T-helper 1 cell treated with Interleukin-12 subunit alpha and Interleukin-12 subunit beta and Interleukin-4 antibody, amounts not matched to agents 30 ng/mL and 1 ng/mL, for 36 hours (primary cell): ENCODE measurements at regions not wholly inside any gene's neighbourhood (a gene's known extent, or its start where the extent isn't known, plus 50 kb on each side); places are given as distances from the start of the nearest gene placed in this dataset.
"Not testable (repeated sequence)": the region's sequence is repeated elsewhere in the genome, so short reads cannot be mapped to it uniquely, and the experiment has no call there.

Experiments
- intact Hi-C: fragments of 100-400 bp; cut with micrococcal nuclease; formaldehyde crosslinking; loops from one replicate; pipeline ENCODE4 v1.15.1; 2024

DNA sequence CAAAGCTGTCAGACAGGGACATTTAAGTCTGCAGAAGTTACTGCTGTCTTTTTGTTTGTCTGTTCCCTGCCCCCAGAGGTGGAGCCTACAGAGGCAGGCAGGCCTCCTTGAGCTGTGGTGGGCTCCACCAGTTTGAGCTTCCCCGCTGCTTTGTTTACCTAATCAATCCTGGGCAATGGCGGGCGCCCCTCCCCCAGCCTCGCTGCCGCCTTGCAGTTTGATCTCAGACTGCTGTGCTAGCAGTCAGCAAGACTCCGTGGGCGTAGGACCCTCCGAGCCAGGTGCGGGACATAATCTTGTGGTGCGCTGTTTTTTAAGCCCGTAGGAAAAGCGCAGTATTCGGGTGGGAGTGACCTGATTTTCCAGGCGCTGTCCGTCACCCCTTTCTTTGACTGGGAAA, 466.8 kb downstream of the BCKDHB start:
- intact Hi-C loops = not testable (repeated sequence)

DNA sequence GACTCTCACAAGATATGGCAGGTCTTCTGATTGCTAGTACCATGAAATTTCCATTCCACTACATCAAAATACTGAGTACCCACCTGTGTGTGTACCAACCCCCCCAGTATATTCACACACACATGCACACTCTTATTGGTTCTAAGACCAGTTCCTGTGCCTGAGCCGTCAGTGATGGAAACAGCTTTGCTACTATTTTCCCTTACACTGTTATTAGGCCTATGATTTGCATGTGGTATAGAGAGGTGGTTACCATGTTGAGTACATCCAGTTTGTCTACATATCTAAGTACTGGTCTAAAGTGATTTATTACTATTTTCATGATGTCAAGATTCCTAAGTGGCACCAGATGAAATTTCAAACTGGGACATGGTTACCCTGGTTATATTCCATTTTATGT, 459.9 kb downstream of the BCKDHB start:
- intact Hi-C loops = no loop called here

DNA sequence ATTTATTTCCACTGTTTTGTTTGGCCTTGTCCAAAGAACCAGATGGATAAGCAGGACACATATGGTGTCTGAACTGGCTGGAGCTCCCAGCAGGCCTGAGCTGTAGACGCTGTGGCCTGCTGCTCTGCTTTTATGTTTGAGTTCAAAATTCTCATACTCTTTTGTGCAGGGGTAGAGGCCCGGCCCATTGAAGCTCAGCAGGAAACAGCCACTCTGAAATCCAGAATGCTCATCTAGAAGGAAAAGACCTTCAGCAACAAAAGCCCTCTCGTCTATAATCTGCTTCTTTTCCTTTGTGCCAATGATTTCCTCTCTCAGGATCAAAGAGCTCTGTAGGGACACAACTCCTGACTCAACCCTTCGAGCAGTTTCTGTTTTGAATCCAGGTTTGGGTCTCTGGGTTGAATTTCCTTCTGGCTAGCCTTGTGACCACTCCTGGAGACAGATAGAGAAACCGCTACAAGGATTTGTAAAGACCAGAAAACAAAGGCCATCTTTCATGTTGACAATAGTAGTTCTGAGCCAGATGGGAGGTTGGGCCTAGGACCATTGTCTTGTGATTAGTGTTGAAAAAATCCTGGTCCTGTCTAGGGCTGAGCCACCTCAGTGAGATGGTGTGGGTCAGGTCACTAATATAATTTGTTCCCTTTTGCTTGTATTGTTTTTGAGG, 446.7 kb downstream of the BCKDHB start:
- intact Hi-C loops = no loop called here

DNA sequence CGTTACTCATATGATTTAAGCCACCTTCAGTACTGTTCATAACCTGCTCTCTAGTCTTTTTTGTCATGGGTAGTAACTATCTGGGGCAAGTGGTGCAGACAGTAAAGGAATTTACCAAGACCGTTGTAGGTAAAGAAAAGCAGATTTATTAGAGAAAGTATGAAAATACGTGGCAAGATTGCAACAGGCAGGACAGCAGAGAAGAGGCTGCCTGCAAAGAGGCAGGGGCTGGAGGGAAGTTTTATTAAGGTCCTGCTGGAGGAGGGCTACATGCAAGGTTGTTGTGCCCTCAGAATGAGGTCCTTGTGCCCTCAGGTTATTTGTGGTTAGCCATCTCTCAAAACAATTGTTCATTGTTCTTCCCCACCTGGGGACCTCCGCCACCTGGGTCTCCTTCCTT, 444.3 kb downstream of the BCKDHB start:
- intact Hi-C loops = no loop called here

DNA sequence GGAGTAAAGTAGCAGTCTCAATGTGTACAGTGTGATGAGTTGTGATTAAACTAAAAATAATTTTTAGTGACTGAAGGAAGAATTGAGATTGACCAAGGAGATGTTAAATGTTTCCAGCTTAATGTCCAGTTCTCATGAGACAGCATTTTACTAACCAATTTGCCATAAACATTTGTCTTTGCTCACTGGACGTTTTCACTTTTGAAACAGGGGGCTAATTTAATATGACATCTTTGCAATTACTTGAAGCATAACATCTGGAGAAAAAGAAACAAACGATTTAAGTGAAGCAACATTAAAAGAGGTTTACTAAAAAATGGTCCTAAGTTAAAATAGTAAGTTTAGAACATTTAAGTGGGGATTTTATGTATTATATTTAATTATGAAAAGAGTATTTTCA, 443.8 kb downstream of the BCKDHB start:
- intact Hi-C loops = no loop called here

DNA sequence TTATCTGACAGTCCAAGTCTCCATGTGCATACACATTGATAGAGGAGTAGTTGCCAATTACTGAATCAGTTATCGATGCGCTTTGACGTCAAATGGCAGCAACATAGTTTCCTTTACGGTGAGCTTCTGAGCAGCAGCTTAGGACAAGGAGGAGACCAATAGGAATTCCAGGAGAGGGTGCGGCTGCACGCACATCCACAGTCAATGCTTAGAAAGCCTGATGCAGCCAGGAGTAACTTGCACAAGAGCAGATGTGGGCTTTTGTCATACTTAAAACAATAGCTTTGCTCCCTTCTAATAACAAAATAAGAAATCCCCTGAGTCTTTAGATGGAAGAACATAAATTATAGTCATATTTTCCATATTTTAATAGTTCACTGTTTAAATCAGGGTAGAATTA, 442.1 kb downstream of the BCKDHB start:
- intact Hi-C loops = loop anchor here (10.0 kb wide), 1 partner anchor 214 kb away; no protein-coding TSS in a partner anchor

DNA sequence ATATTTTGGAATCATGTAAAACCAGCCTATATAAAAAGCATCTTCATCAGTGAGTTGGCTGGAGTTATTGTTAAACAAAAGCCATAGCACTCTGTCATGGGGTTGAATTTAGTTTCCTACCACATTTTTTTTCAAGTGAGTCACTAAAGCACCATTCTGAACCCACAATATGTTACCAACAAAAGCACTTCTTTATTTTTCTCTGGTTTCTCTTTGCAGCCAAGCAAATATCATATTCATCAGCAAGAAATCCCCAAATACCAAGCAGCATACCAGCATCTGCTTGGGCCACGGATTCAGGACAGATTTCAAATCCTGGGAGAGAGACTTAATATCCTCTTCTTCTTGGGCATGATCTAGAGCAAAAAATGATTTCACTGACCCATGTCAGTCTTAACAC, 441.4 kb downstream of the BCKDHB start:
- intact Hi-C loops = loop anchor here (10.0 kb wide), 1 partner anchor 213 kb away; no protein-coding TSS in a partner anchor

DNA sequence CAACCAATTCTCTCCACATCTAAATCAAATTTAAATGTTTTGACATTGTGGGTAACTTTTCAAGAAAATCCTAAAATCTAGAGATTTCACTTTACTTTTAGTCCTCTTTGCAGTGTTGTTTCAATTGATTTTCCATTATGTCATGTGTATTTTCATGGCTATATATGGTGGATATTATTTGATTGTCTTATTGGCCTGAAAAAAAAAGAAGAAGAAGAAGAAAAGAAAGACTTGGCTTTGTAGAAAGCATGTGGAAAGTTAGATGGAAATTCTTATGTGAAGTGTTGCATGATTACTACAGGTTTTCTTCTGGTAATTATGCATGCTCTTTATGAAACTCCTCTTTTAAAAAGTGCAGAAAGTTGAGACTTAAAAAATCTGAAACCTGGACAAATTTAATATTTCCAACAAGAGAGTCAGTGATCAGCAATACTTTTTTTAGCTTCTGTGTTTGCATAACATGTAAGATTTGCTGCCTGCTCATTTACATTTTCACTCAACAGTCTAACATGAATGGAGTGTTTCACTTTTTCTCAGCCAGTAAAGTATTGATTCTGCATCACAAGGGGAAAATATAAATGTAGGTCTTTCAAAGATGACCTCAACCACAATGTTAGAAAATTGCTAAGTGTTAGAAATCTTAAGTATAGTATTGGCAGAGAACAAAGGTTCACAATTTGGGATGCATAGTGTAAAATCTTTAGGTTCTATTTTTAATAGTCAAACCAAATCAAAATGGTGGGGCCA, 438.7 kb downstream of the BCKDHB start:
- intact Hi-C loops = loop anchor here (5.0 to 10.0 kb wide), 3 partner anchors 210 to 1207 kb away; partner anchors contain the start of genes ELOVL4 and TENT5A

DNA sequence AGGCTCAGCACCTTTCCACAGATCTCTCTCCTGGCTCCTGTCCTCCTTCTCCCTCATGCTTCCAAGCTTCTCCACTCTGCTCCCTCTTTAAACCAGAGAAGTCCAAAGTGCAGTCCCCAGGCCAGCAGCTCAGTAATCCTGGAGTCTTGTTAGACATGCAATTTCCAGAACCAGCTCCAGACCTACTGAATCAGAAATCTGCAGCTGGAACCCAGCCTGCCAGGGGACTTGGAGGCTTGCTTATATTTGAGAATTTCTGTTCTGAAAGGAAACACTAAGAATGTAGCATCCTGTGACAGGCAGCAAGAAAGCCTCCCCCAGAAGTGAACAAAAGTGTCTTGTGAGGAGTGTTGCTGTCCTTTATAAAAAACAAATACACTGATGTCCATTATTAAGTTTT, 438.1 kb downstream of the BCKDHB start:
- intact Hi-C loops = loop anchor here (5.0 to 10.0 kb wide), 3 partner anchors 210 to 1208 kb away; partner anchors contain the start of genes ELOVL4 and TENT5A

DNA sequence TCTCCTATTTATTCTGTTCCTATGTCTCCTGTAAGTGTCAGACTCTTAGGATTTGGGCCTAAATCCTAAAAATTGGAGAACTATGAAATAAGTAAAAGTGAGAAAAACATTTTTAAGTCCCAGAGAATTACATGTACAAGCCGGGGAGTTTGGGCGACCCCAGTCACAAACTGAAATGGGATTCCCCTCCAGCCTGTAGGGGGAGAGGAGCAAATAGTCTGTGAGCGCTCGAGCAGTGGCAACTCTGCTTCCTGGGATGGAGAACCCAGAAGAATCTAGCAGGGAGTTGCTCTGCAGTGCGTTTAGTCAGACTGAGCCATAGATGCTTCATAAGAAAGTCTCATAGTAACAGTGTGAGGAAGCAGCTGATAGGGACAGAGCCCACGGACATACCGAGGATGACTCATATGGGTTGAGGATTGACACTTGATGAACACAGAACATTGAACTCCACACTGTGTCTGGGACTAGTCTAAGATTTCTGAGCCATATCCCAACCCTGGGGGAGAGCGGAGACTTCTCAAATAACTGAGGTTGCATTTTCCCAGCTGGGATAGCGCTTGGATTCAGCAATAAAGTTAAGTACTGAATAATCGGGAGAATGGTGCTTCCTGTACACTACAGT, 437.2 kb downstream of the BCKDHB start:
- intact Hi-C loops = loop anchor here (5.0 to 10.0 kb wide), 3 partner anchors 209 to 1209 kb away; partner anchors contain the start of genes ELOVL4 and TENT5A

DNA sequence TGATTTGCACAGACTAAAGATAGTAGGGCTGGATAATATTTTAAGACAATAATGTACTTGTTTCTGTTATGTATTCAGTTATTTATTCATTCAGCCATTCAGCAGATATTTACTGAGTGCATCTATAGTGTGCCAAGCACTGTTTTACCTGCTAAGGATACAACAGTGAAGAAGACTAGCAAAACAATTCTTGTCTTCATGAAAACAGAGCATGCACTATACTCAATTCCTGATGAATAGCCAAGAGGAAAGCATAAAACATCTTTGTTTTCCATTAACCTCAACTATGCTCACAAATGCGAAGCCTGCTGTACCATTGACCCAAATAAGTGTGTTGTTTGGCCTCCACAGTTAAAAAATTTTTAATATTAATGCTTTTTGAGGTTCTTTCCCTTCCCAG, 436.7 kb downstream of the BCKDHB start:
- intact Hi-C loops = loop anchor here (5.0 to 10.0 kb wide), 3 partner anchors 208 to 1209 kb away; partner anchors contain the start of genes ELOVL4 and TENT5A

DNA sequence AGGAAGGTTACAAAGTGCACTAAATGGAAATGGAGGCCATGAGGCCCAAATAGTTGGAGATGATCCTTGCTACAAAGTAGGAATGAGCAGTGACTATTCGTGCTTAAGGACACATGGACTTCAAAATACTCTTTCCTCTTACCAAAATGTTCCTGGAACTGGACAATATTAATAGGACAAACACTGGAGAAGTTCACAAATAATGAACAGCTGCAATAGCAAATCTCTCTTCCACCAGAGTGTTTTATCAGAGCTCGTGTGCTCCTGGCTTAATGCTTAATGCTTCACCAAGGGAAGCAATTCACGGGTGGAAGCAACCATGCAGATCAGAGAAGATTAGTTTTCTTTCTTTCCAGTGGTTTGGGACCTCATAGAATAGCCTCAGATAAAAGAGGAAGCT, 435.4 kb downstream of the BCKDHB start:
- intact Hi-C loops = loop anchor here (1.0 to 10.0 kb wide), 4 partner anchors 18 to 1210 kb away; partner anchors contain the start of genes ELOVL4 and TENT5A

DNA sequence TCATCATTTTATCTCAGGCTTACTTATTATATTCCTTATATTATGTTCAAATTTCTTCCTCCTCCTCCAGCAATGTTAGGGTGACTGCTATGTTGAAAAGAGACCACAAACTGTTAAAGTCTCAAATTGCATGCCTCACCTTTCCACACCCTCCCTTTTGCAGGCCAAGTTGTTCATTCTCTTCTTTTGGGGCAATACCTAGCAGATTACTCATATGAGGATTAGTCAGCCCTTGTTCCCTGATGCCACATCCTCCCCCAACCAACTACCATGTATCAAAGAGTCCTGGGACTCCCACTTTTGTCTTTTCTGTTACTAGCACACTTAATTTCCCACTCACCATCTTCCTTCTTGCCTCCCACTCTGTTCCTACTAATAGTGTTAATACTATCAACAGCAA, 434.7 kb downstream of the BCKDHB start:
- intact Hi-C loops = loop anchor here (1.0 to 10.0 kb wide), 4 partner anchors 17 to 1211 kb away; partner anchors contain the start of genes ELOVL4 and TENT5A

DNA sequence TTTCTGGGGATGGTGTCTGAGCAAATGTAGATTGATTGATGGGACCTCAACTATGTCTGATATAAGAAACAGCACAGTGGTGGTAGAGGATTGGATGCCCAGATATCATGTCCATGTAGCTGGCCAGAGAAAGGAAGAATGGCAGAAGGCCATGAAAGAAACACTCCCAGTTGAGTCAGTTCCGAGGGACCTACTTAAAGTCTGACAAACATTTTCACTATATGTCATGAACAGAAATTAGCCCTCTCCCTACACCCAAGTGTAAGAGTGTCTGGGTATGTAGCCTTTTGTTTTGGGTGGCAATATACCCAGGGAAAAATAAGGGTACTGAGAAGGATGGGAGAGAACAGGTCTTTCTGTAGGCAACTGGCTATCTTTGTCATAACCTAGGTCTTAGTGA, 434.2 kb downstream of the BCKDHB start:
- intact Hi-C loops = loop anchor here (1.0 to 10.0 kb wide), 4 partner anchors 16 to 1212 kb away; partner anchors contain the start of genes ELOVL4 and TENT5A

DNA sequence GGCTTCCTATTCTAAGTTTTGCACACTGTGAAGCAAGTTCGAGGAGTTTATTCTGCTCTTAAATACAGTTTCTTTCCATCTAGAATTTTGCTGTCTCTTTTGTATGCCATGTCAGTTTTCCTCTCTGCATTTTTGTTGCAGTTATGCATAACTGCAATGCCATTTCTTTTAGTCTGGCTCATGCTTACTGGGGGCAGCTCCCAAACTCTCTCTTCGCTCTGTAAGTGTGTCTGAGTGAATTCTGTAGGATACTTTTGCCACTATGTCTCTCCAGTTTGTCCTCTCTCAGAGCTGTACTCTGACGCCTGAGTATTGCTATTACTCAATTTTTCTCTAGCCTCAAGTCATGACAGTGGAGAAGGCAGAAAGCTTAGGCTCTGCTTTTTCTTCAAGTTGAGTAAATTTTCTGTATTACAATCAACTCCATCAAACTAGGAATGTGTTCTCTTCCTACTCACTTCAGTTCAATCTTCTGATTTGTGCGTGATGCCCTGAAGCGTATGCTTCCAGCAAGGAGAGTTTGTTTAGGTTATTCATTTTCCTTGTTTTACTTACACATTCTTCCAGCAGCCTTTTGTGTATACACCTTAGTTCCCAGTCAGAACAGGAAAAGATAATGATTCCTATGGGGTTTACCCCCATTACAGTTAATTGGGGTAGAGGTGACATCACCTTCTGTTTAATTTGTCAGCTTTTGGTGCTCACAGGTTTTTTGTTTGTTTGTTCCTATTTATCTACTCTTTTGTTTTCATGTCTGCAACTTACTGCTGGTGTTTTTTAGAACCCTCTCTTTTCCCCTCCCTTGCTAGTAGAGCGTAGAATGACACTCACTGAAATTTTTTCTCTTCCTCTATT, 430.9 kb downstream of the BCKDHB start:
- intact Hi-C loops = no loop called here

DNA sequence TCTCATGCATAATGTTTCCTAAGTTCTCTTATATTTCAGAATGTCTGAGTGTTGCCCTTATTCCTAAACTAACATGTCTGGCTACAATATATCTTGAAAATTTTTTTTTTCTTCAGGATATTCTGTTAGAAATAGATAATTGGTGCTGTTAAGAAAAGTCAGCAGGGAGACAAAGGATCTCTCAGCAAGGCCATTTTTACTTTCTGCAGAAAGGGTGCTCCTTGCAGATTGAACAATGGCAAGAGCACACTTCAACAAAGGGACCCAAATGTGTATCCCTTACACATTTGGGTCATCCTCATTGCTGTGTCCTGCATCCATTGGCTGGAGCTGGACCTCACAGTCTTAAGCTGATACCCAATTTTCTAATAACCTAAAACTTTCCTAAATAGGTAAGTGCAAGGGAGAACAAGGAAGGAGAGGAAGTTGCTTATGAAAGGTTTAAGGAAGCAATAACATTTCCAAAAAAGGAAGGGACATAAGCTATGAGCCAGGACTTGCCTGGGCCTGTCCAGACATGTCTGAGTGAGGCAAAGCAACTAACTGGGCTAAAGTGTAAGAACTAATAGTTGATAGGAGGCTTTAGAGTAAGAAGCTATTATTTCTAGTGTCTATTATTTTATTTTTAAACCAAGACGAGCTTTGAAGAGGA, 429.6 kb downstream of the BCKDHB start:
- intact Hi-C loops = no loop called here

DNA sequence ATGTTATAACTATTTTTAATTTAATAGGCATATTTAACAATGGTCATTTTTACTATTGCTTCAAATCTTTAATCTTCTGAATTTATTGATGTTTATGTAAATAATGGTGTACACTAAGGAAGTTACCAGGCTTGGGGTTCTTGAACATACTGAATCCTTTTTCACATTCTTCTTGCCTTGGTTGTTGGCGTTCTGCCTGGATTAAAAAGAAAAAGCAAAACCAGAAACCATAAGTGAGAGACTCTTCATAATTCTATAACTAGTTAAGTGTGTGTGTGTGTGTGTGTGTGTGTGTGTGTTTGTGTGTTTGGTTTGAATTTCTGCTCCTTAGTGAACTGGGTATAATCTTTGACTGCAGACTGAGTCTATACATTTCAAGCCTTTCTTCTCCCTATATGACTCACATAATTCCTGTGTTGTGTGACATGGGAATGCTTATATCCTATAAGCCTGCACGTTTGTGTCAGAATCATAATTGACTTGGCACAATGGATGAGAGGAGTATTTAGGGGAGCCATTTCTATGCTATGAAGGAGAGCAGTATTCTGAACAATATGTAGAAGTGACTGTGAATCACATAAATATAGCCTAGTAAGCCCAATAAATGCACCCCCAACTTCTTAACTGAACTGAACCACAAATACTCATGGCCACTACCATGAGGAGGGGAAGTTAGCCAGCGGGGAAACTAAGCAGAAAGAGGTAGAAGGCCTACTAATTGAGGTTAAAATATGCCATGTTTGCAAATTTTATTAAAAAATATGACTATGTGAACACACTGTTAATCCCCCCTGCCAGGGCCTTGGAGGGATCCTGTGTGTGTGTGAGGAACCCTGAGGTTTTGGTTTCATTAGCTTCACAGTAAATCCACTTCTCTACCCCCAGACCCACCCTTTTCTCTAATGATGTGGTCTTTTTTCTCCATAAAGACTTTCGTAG, 425.5 kb downstream of the BCKDHB start:
- intact Hi-C loops = no loop called here

DNA sequence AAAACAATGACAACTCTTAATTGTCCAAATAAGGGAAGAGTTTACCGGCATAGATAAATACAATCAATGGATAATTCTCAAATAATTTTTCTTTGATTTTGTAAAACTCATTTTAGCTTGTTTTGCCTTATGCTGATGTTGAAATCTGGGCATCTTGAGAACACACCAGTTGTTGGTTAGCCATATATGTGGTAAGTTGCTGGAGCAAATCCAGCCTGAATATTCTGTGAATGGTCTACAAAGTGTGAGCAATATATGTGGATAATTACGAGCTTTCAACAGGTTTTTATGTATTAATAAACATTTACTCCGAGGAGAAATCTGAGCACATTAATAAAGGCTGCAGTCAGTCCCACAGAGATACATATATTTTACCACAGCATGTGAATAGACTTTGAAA, 423.6 kb downstream of the BCKDHB start:
- intact Hi-C loops = no loop called here

DNA sequence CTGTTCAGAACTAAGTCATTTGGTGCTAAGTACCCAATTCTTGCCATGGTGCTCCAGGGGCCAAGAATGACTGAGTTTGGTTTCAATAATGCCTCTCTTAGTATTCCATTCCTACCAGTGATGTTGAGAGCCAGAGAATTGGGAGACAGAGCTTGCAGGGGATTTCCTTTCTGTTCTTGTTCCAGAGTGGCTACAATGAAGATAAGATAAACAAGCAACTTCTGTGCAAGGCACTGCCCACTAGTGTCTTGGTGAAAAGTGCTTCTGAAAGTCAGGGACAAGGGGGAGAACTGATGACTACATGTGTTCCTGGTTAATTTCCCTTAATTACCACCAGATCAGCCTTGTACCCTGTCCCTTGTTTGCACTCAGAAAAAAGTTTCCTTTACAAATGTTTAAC, 421.6 kb downstream of the BCKDHB start:
- intact Hi-C loops = no loop called here
